Mucosa of stomach (tissue), 1 donor: ENCODE measurements at regions not wholly inside any gene's neighbourhood (a gene's known extent, or its start where the extent isn't known, plus 50 kb on each side); places are given as distances from the start of the nearest gene placed in this dataset.

Source experiments
- H3K27me3 ChIP-seq: one replicate; pipeline ENCODE4 v1.7.0; 2013; ENCODE audit warnings: mild to moderate bottlenecking, low read length; ENCODE audit not compliant: control insufficient read depth, insufficient read depth
- H3K36me3 ChIP-seq: one replicate; pipeline ENCODE4 v1.7.0; 2013; ENCODE audit warnings: low read length; ENCODE audit not compliant: control insufficient read depth, insufficient read depth
- H3K4me1 ChIP-seq: one replicate; pipeline ENCODE4 v1.7.0; 2013; ENCODE audit warnings: mild to moderate bottlenecking, low read length; ENCODE audit not compliant: control insufficient read depth, insufficient read depth
- H3K4me3 ChIP-seq: one replicate; pipeline ENCODE4 v1.7.0; 2013; ENCODE audit warnings: low read length
- H3K9ac ChIP-seq: one replicate; pipeline ENCODE4 v1.7.0; 2013; ENCODE audit warnings: mild to moderate bottlenecking, low read length, moderate library complexity
- H3K9me3 ChIP-seq: one replicate; pipeline ENCODE4 v1.7.0; 2013; ENCODE audit warnings: mild to moderate bottlenecking, low read length, moderate library complexity; ENCODE audit not compliant: control insufficient read depth
- donor health status: Pancreatic carcinoma.

GRCh38 chr9:129561594-129562281, 59.2 kb downstream of the C9orf50 start:
- Histone ChIP-seq H3K4me3 (no peak overlapping the region), H3K4me1 (peaks cover 20% of the 10 kb centered on the region), H3K27me3 (no peaks in the 10 kb centered on the region), H3K36me3 (no peaks in the 10 kb centered on the region), H3K9me3 (no peaks in the 10 kb centered on the region), H3K9ac (peak overlapping the region; percentile 17)

- Histone ChIP-seq H3K4me3 (no peak overlapping the region), H3K36me3 (no peaks in the 10 kb centered on the region), H3K9me3 (no peaks in the 10 kb centered on the region), H3K9ac (no peak overlapping the region), H3K27me3 (no peaks in the 10 kb centered on the region), H3K4me1 (peaks cover 20% of the 10 kb centered on the region)
Observed at GRCh38 chr9:129560881-129561306, 60.0 kb downstream of the C9orf50 start.

GRCh38 chr9:129559506-129559881, 61.4 kb downstream of the C9orf50 start:
- Histone ChIP-seq H3K4me3 (no peak overlapping the region), H3K9ac (no peak overlapping the region), H3K27me3 (no peaks in the 10 kb centered on the region), H3K36me3 (no peaks in the 10 kb centered on the region), H3K4me1 (peaks cover 20% of the 10 kb centered on the region), H3K9me3 (no peaks in the 10 kb centered on the region)

- no peak overlapping the region for H3K9ac ChIP-seq
- peaks cover 20% of the 10 kb centered on the region for H3K4me1 ChIP-seq
- H3K9me3 ChIP-seq, result no peaks in the 10 kb centered on the region
- H3K27me3 ChIP-seq, result no peaks in the 10 kb centered on the region
- no peak overlapping the region for H3K4me3 ChIP-seq
- H3K36me3 ChIP-seq, result no peaks in the 10 kb centered on the region
Observed at GRCh38 chr9:129558551-129559505, 62.1 kb downstream of the C9orf50 start.

GRCh38 chr9:129558063-129558550, 62.8 kb downstream of the C9orf50 start:
- H3K9ac ChIP-seq, result no peak overlapping the region
- H3K9me3 ChIP-seq, result no peaks in the 10 kb centered on the region
- H3K4me3 ChIP-seq, result no peak overlapping the region
- no peaks in the 10 kb centered on the region for H3K36me3 ChIP-seq
- H3K27me3 ChIP-seq, result no peaks in the 10 kb centered on the region
- H3K4me1 ChIP-seq, result peaks cover 20% of the 10 kb centered on the region

- Histone ChIP-seq H3K4me3 (no peak overlapping the region), H3K9me3 (no peaks in the 10 kb centered on the region), H3K27me3 (no peaks in the 10 kb centered on the region), H3K36me3 (no peaks in the 10 kb centered on the region), H3K9ac (no peak overlapping the region), H3K4me1 (peaks cover 20% of the 10 kb centered on the region)
Observed at GRCh38 chr9:129557192-129558036, 63.5 kb downstream of the C9orf50 start.

GRCh38 chr9:129556491-129557191, 64.3 kb downstream of the C9orf50 start:
- peaks cover 13% of the 10 kb centered on the region for H3K4me1 ChIP-seq
- no peaks in the 10 kb centered on the region for H3K9me3 ChIP-seq
- no peaks in the 10 kb centered on the region for H3K36me3 ChIP-seq
- no peaks in the 10 kb centered on the region for H3K27me3 ChIP-seq
- H3K9ac ChIP-seq, result no peak overlapping the region
- H3K4me3 ChIP-seq, result no peak overlapping the region

GRCh38 chr9:129555512-129556215, 65.2 kb downstream of the C9orf50 start:
- Histone ChIP-seq H3K4me1 (peaks cover 14% of the 10 kb centered on the region), H3K27me3 (peaks cover under 1% of the 10 kb centered on the region)

GRCh38 chr9:129554649-129555048, 66.3 kb downstream of the C9orf50 start:
- Histone ChIP-seq H3K4me1 (peaks cover 18% of the 10 kb centered on the region), H3K27me3 (peaks cover 5% of the 10 kb centered on the region), H3K36me3 (no peaks in the 10 kb centered on the region), H3K9me3 (no peaks in the 10 kb centered on the region), H3K4me3 (no peak overlapping the region), H3K9ac (no peak overlapping the region)

More at GRCh38 chr9:129555512-129556215, 65.2 kb downstream of the C9orf50 start:
- Histone ChIP-seq H3K9me3 (no peaks in the 10 kb centered on the region), H3K9ac (no peak overlapping the region), H3K36me3 (no peaks in the 10 kb centered on the region), H3K4me3 (no peak overlapping the region)

- H3K4me1 ChIP-seq, result peaks cover 16% of the 10 kb centered on the region
Observed at GRCh38 chr9:129553277-129553676, 67.6 kb downstream of the C9orf50 start.

GRCh38 chr9:129552064-129552463, 68.8 kb downstream of the C9orf50 start:
- H3K4me3 ChIP-seq, result no peak overlapping the region
- no peaks in the 10 kb centered on the region for H3K36me3 ChIP-seq
- H3K9ac ChIP-seq, result no peak overlapping the region
- H3K27me3 ChIP-seq, result peaks cover 5% of the 10 kb centered on the region
- H3K4me1 ChIP-seq, result peaks cover 5% of the 10 kb centered on the region
- no peaks in the 10 kb centered on the region for H3K9me3 ChIP-seq

More at GRCh38 chr9:129553277-129553676, 67.6 kb downstream of the C9orf50 start:
- Histone ChIP-seq H3K4me3 (no peak overlapping the region), H3K9ac (no peak overlapping the region), H3K9me3 (no peaks in the 10 kb centered on the region), H3K27me3 (peaks cover 5% of the 10 kb centered on the region), H3K36me3 (no peaks in the 10 kb centered on the region)
